Testis (tissue), 2 donors: ENCODE measurements at regions not wholly inside any gene's neighbourhood (a gene's known extent, or its start where the extent isn't known, plus 50 kb on each side); places are given as distances from the start of the nearest gene placed in this dataset.

ENCODE experiments used
- DNase-seq: peaks from one replicate; pipeline ENCODE4 v3.0.0-alpha.2; 2019
- H3K27ac ChIP-seq, 2 donors: fragments of 200-600 bp; sonication (generic); one replicate each; pipeline ENCODE4 v1.5.1; 2019
- H3K27me3 ChIP-seq: fragments of 200-600 bp; sonication (generic); one replicate; pipeline ENCODE4 v1.5.1; 2019
- H3K36me3 ChIP-seq: fragments of 200-600 bp; sonication (generic); one replicate; pipeline ENCODE4 v1.5.1; 2017; ENCODE audit warnings: low read depth; ENCODE audit errors: missing control alignments
- H3K4me1 ChIP-seq: fragments of 200-600 bp; sonication (generic); one replicate; pipeline ENCODE4 v1.5.1; 2019
- H3K4me3 ChIP-seq, 2 donors: fragments of 200-600 bp; sonication (generic); one replicate each; pipeline ENCODE4 v1.5.1; 2017 to 2019
- H3K9me3 ChIP-seq: fragments of 200-600 bp; sonication (generic); one replicate; pipeline ENCODE4 v1.5.1; 2017
- POLR2A ChIP-seq: fragments of 450-650 bp; IDR thresholded peaks from one replicate; pipeline ENCODE4 v1.6.1; 2017; ENCODE audit warnings: antibody characterized with exemption, mild to moderate bottlenecking, moderate library complexity
- WGBS, 2 donors: methylation state at CpG; one replicate each; pipeline ENCODE4 v1.1.5; 2018; 5-methylcytosine and 5-hydroxymethylcytosine counted together
- intact Hi-C: fragments of 100-400 bp; cut with DNase I; formaldehyde crosslinking; loops from one replicate; pipeline ENCODE4 v1.15.1; 2023; ENCODE audit warnings: low total_unique reads
- TF ChIP-seq, protein P1 (sequence below), 3 experiments: fragments of 450-650 bp in 2 of 3; fragments of 200-600 bp in 1 of 3; sonication (generic) in 1 of 3; IDR thresholded peaks; one replicate each; pipeline ENCODE4 v1.5.1; 2016 to 2019; ENCODE audit warnings: antibody characterized with exemption in 3 of 3, mild to moderate bottlenecking in 2 of 3, moderate library complexity in 1 of 3

DNA sequence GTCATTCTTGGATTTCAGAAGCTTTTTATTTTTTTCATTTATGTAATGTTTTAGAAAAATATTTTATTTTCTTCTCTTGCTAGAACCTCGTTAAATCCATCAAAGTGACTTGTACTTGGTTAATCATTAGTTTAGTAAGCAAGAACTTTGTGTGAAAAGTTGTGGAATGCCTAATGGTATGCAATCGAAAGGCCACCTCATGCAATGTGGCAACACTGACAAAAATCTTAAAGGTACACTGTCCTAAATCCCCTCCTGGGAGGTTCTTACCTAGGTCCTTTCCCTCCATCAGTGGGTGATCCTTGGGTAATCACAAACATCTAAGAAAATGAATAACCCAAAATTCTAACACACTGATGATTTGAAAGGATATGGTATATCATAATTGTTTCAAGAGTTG is 304.2 kb downstream of the DNAH5 start:
- TF ChIP-seq, protein P1, sequence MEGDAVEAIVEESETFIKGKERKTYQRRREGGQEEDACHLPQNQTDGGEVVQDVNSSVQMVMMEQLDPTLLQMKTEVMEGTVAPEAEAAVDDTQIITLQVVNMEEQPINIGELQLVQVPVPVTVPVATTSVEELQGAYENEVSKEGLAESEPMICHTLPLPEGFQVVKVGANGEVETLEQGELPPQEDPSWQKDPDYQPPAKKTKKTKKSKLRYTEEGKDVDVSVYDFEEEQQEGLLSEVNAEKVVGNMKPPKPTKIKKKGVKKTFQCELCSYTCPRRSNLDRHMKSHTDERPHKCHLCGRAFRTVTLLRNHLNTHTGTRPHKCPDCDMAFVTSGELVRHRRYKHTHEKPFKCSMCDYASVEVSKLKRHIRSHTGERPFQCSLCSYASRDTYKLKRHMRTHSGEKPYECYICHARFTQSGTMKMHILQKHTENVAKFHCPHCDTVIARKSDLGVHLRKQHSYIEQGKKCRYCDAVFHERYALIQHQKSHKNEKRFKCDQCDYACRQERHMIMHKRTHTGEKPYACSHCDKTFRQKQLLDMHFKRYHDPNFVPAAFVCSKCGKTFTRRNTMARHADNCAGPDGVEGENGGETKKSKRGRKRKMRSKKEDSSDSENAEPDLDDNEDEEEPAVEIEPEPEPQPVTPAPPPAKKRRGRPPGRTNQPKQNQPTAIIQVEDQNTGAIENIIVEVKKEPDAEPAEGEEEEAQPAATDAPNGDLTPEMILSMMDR (IDR thresholded peaks at IDR 0.05) = no peak
- no peak for TF ChIP-seq POLR2A
- DNase-seq = no peak
- H3K36me3 ChIP-seq = no peaks in the 10 kb centered on the region
- H3K4me1 ChIP-seq = no peaks in the 10 kb centered on the region
- 68 to 77% methylated on average over 2 of the region's 2 CpGs for WGBS, 2 donors
- no peak overlapping the region for H3K4me3 ChIP-seq
- no peak overlapping the region for H3K27ac ChIP-seq
- no peaks in the 10 kb centered on the region for H3K27me3 ChIP-seq
- no peaks in the 10 kb centered on the region for H3K9me3 ChIP-seq
- intact Hi-C loops = no loop called here

DNA sequence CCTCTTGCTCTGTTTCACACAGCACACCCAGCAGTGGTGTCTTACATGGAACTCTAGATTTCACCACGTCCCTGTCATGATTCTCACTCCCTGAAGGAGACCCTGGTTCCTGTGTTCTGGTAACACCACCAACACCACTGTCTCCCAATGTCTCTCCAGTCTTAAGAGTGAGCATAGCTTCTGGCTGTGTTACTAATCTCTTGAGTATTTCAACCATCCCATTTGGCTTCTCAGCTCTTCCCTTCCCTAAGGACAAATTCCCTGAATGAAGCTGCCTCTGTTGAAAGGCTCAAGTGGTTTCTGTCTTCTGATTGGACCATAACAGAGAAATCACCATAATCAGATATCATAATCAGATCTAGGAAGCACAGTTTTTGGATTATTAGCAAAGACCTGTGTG is 311.8 kb downstream of the DNAH5 start:
- Histone ChIP-seq H3K9me3 (no peaks in the 10 kb centered on the region), H3K27ac (no peak overlapping the region), H3K36me3 (no peaks in the 10 kb centered on the region), H3K27me3 (no peaks in the 10 kb centered on the region), H3K4me3 (no peak overlapping the region), H3K4me1 (no peaks in the 10 kb centered on the region)
- 26 to 62% methylated on average over 1 of the region's 1 CpG for WGBS, 2 donors
- DNase-seq = no peak
- intact Hi-C loops = no loop called here
- TF ChIP-seq, protein P1 (IDR thresholded peaks at IDR 0.05) = no peak
- TF ChIP-seq POLR2A = no peak

DNA sequence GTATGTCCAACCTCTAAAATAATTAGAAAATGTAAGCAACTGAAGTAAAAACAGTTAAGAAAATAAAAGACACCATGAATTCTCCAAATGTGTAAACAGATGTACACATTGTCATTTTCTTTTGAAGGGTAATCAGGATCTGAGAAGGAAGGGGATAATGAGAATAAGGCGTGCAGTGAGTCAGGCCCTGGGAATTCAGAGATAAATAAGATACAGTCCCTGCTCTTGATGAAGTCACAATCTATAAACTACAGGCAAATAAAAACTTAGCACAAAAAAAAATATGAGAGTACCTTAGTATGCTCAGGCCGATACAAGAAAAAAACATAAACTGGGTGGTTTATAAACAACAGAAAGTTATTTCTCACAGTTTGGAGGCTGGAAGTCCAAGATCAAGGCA is 315.3 kb downstream of the DNAH5 start:
- intact Hi-C loops = no loop called here
- TF ChIP-seq POLR2A = no peak
- TF ChIP-seq, protein P1 (IDR thresholded peaks at IDR 0.05) = no peak
- no peak for DNase-seq
- H3K9me3 ChIP-seq = no peaks in the 10 kb centered on the region
- no peaks in the 10 kb centered on the region for H3K4me1 ChIP-seq
- H3K27me3 ChIP-seq = no peaks in the 10 kb centered on the region
- H3K27ac ChIP-seq = no peak overlapping the region
- H3K36me3 ChIP-seq = no peaks in the 10 kb centered on the region
- no peak overlapping the region for H3K4me3 ChIP-seq
- 86 to 93% methylated on average over 2 of the region's 2 CpGs for WGBS, 2 donors

DNA sequence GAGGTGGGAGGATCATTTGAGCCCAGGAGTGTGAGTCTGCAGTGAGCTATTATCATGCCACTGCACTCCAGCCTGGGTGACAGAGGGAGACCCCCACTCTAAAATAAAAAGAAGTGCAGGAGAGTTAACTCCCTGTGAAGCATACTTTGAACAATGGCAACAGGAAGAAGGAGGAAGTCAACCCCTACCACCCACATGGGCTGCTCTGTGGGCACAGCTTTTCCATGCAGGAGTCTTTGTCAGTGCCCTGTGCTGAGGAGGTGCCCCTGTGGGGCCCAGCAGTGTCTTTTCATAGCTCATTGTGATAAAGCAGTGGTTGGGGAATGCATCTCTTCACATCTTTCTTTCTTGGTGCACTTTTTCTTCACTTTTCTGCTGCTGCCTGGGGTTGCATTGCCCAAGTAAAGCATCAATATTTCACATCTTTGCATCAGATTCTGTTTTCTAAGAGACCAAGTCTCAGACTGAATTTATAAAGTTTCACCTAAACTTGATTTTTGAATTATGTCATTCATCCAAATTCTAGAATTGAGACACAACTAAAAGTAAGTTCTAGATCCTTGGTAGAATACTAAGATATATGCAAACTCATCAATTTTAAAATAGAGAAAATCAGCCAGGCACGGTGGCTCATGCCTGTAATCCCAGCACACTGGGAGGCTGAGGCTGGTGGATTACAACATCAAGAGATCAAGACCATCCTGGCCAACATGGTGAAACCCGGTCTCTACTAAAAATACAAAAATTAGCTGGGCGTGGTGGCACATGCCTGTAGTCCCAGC is 316.6 kb downstream of the DNAH5 start:
- DNase-seq = no peak

More for the DNA sequence above, 316.6 kb downstream of the DNAH5 start:
- no peak overlapping the region for H3K4me3 ChIP-seq
- no peaks in the 10 kb centered on the region for H3K27me3 ChIP-seq
- intact Hi-C loops = no loop called here
- H3K36me3 ChIP-seq = no peaks in the 10 kb centered on the region
- TF ChIP-seq, protein P1 (IDR thresholded peaks at IDR 0.05) = no peak
- no peak for TF ChIP-seq POLR2A
- H3K27ac ChIP-seq = no peak overlapping the region
- 51 to 74% methylated on average over 3 of the region's 3 CpGs for WGBS, 2 donors
- no peaks in the 10 kb centered on the region for H3K4me1 ChIP-seq
- no peaks in the 10 kb centered on the region for H3K9me3 ChIP-seq
